Fibroblast of skin of right quadriceps (primary cell): ENCODE measurements at regions not wholly inside any gene's neighbourhood (a gene's known extent, or its start where the extent isn't known, plus 50 kb on each side); places are given as distances from the start of the nearest gene placed in this dataset.

Source experiments
- DNase-seq: peaks from one replicate; pipeline ENCODE4 v3.0.0-alpha.2; 2013

DNA sequence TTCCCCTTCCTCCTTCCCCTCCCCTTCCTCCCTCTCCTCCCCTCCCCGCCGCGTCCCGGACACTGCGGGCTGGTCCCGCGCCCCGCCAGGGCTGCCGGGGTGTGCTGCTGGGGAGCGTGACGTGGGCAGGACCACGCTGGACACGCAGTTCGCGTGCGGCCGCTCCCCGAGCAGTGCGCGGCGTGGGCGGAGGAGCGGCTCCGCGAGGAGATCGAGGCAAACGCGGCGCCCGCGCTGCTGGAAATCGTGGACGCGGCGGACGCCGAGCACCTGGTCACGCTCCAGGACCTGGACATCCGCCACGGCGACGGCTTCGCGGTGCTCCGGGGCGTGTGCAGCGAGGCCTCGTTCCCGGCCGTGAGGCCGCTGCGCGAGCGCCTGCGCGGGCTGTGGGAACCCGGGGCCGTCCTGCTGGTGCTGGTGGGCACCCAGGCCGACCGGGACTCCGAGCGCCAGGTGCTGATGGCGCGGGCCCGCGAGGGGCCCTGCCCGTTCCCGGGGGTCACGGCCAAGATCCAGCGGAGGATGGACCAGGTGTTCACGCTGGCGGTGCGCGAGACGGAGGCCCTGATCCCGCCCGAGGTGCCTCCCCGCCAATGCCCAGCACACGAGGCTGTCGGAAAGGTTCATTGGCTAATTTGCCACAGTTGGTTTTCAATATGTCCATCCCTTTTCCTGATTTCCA lies 84.3 kb downstream of the TNFAIP2 start:
- DNase-seq = no peak

DNA sequence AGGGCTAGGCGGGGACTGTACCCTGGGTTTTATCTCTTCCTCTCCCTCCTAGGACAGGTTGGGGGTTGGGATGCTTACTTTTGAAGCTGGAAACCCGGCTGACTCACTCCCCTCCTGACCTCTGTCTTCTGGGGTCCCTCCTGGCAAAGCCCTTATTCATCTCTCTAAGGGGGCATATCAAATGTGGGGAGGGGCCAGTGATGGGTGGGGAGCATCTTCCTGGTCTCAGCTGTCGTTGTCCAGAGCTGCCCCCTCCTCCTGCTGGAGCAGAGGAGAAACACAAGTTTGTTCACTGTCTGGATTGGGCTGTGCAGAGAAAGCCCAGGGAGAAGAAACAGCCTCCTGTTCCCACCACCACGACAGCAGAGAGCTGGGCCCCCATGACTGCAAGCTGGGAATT lies 85.8 kb downstream of the TNFAIP2 start:
- DNase-seq = no peak

- no peak for DNase-seq
Observed at GRCh38 chr14:103209506-103209905, 86.2 kb downstream of the TNFAIP2 start.

DNA sequence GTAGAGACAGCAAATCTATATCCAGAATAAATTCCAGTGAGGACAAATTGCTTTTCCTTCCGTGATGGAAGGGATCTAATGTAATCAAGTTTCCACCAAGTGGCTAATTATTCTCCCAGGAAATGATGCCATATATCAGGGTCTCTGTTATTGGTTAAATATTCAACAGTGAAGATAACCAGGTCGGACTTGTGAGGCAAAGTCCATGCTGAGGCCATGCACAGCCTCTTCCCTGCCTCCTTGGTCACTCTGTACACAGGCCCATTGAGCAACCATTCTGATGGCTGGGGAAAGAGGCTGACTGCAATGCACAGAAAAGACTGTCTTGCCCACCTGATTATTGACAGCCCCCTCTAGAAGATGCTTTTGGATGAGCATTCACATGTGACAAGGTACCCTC lies 90.1 kb downstream of the TNFAIP2 start:
- no peak for DNase-seq

DNA sequence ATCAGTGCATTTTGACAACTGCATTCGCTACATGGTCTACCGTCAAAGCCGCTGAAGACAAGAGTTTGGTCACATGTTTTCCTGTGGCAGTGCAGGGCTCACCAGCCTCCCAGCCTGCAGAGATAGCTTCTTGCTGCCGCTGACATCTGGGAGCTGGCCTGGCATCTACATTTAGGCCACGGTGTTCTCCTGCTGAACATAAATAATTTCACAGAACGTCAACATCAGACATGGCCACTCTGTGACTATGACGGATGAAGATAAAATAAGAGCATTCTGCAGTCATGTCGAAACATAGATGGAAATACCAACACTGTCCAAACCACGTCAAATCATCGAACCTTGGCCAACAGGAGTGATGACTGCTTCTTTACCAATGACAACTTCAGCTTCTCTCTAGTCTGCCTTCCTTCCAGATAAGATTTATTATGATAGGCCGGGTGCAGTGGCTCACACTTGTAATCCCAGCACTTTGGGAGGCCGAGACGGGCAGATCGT lies 91.2 kb downstream of the TNFAIP2 start:
- no peak for DNase-seq

GRCh38 chr14:103216399-103216798 lies 93.1 kb downstream of the TNFAIP2 start:
- no peak for DNase-seq

DNA sequence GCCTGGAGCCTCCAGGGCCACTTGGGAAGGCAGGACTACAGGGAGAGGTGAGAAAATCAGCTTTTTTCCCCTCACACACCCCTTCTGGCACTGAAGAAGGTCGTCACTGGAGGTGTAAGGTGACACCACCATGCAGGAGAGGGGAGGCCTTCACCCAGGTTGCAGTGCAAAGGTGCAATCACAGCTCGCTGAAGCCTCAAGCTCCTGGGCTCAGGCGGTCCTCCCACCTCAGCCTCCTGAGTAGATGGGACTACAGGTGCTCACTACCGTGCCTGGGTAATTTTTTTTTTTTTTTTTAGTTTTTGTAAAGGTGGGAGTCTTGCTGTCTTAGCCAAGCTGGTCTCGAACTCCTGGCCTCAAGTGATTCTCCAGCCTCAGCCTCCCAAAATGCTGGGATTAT lies 93.6 kb downstream of the TNFAIP2 start:
- DNase-seq = no peak

DNA sequence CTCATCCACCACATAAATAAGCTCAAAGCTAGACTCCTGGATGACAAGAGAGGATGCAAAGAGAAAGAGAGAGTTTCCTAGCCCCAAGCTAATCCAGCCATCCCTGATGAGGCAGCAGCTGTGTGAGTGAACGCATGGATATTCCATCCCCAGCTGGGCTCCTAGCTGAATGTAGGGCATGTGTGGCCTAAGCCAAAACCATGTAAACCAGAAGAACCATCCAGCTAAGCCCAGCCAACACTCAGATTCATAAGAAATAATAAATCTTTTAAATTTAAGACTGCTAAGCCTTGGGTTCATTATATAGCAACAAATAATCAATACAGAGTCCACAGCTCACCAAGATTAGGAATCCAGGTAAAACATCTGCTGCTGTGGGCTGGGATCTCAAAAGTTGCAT lies 94.3 kb downstream of the TNFAIP2 start:
- DNase-seq = no peak

DNA sequence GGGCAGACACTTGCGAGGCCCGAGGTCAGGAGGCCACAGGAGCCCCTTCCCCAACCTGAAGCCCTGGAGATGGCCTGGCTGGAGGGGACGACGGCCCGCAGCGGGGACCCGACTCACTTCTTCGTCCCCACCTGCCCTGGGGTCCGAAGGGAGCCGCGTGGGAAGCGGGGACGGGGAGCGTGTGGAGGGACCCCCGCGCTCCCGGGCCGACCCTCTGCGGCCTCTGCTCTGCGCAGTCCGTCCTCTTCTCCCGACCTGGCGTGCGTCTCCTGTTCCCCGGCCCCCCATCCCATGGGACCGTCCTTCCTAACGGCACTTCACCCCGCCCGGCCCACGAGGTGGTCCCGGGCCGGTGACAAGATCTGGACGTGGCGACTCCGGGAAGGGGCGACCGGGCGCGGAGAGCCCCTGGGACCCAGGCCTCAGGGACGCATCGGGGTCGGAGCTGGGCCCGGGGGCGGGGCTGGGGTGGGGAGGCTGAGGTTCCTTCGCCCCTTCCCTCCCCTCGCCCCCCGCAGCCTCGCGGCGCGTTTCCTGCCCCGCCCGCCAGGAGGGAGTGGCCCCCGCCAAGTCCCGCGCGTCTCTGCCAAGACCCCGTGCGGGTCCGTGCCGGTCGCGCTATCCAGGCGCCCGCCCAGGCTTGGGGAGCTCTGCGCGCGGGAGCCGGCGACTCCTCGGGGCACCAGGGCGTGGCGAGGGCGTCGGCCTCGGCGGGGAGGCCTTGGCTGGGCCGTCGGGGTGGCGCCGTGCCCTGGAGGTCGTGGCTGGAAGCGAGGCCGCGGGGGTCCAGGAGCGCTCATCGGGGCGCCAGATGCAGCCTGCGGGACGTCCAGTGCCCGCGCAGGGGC lies 97.1 kb downstream of the TNFAIP2 start:
- no peak for DNase-seq

- DNase-seq = no peak
Observed at GRCh38 chr14:103220982-103221641, 97.9 kb downstream of the TNFAIP2 start.

- no peak for DNase-seq
Observed at GRCh38 chr14:103221781-103222358, 98.6 kb downstream of the TNFAIP2 start.

- no peak for DNase-seq
Observed at GRCh38 chr14:103223818-103224352, 100.6 kb downstream of the TNFAIP2 start.

- no peak for DNase-seq
Observed at GRCh38 chr14:103225062-103225461, 101.8 kb downstream of the TNFAIP2 start.

GRCh38 chr14:103225476-103225875 lies 102.2 kb downstream of the TNFAIP2 start:
- DNase-seq = no peak

DNA sequence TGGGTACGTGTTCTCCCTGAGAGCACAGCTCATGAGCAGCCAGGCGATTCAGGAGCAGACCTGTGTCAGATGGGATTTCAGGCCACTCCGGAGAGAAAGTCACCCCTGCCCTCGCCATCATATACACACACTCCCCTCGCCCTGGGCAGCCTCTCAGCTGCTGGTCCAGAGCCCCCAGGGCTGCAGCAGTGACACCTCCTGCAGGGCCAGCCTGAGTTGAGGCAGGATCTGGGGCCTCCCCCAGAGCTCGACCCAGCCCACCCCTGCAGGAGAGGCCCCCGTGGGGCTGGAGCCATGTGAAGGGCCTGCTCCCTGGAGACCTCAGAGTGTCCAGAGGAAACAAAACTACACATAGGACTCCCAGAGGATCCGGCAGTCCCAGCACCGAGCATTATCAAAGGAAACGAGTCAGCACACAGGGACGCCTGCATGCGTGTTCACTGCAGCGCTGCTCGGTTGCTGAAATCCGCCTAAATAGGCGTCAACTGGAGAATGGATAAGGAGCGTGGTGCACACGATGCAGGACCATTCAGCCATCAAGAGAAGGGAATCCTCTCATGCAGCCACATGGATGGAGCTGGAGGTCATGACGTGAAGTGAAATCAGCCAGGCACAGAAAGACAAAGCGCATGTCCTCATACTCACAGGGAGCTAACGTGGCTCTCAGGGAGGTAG lies 104.0 kb downstream of the TNFAIP2 start:
- no peak for DNase-seq

DNA sequence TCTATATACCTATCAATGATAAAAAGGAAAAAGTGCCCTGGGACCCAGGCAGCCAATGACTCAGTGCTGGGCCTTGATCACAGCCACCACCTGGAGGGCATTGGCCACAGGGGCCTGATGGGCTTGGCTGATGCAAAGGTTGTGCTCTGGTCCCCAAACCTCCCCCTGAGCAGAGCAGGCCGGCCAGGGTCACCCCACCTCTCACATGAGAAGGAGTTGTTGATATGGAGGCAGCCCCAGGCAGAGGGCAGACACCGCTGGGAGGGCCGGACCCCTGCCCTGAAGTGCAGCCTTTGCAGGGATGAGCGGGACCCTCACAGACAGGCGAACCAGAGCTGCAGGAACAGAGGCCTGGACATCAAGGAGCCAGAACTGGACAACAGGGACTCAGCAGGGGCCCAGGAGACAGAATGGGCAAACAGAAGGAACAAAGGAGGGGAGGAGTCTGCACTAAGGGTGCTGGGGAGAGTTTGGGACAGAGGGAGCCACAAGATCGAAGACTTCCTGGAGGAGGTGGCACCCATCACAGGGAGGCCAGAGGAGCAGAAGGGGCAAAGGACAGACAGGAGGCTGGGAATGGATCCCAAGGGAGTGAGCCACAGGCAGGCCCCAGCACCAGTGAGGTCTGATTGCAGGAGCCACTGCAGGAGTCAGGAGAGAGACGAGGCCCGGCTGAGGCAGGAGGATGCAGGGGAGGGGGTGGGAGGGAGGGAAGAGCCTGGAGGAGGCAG lies 105.0 kb downstream of the TNFAIP2 start:
- no peak for DNase-seq

DNA sequence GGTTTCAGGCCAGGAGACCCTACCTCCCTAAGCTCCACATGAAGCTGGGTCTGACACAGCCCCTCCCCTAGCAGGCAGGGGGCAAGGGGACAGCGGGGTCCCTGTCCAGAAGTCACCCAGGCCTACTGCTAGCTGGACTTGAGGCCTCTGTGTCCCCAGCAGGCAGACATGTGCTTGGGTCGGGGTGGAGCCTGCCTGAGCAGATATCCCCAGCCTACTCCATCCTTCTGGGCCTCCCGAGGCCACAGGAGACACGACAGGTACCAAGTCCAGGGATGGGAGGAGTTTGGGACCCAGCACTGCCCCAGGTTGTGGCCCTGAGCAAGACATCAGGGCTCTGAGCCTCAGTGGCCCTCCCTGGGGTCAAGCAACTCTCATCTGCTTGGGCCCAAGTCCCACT lies 105.2 kb upstream of the EIF5 start:
- no peak for DNase-seq

DNA sequence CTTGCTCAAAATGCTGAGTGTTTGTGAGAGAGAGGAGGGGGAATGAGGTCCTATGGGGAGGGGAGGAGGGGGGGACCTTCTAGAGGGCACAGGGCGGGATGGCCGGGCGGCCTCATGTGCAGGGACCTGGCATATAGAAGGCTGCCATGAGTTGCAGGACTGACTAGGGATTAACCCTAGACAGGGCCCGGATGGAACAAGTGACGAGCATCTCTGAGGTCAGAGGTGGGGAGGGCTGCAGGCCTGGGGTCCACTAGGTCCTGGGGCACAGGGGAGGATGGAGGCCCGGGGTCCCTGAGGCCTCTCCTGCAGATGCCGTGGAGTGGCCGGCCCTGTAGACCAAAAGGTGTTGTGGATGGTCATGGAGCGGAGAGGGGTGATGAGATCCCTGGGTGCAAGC lies 104.0 kb upstream of the EIF5 start:
- no peak for DNase-seq

DNA sequence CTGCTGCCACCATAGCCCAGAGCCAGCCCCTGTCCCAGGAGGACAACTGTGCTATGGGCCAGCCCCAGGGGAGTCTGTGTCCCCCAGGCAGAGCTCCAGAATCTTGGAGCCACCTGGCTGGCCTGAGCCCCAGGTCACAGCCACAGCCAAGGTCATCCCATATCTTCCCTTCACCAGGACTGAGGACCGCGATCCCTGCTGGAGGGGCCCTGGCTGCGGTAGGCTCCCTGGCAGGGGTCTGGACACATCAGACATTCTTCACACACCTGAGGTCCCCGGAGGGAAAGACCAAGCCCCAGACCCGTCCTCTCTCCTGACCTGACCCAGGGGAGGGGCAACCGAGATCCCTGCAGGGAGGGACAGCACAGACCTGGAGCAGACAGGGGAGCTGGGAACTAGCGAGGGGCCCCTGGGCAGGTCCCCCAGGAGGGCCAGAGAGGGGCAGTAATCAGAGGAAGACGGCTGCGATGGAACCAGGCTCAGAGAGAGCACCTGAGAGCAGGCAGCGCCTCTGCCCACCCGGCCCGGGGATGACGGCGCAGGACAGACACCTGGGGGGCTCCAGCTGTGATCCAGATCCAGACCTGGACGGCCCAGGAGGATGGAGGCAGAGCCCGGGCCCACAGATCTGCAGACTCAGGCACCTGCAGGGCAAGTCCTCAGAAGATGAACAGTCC lies 103.2 kb upstream of the EIF5 start:
- no peak for DNase-seq

- DNase-seq = no peak
Observed at GRCh38 chr14:103231376-103232019, 102.5 kb upstream of the EIF5 start.
